DND-41 (cell line): ENCODE measurements at regions not wholly inside any gene's neighbourhood (a gene's known extent, or its start where the extent isn't known, plus 50 kb on each side); places are given as distances from the start of the nearest gene placed in this dataset.

ENCODE experiments used
- ATAC-seq: fragments of 200-7000 bp; cut with Tn5 transposase; 3 replicates; pipeline ENCODE4 v1.9.1; 2021; ENCODE audit warnings: low read depth; ENCODE audit not compliant: insufficient read depth
- DNase-seq: peaks from one replicate; pipeline ENCODE4 v3.0.0-alpha.2; 2020
- H2AFZ ChIP-seq: 2 replicates; pipeline ENCODE4 v1.6.0; 2012; ENCODE audit warnings: low read depth, low read length
- H3K27ac ChIP-seq: 2 replicates; pipeline ENCODE4 v1.5.1; 2012; ENCODE audit warnings: low read length, inconsistent platforms
- H3K27me3 ChIP-seq: fragments of 200-600 bp; sonication (generic); 2 replicates; pipeline ENCODE4 v1.6.0; 2012; ENCODE audit warnings: low read length, mild to moderate bottlenecking, inconsistent platforms; ENCODE audit not compliant: insufficient read depth, poor library complexity
- H3K36me3 ChIP-seq: 2 replicates; pipeline ENCODE4 v1.5.1; 2012; ENCODE audit warnings: low read length, inconsistent platforms; ENCODE audit not compliant: insufficient read depth
- H3K4me1 ChIP-seq: 2 replicates; pipeline ENCODE4 v1.5.1; 2012; ENCODE audit warnings: mild to moderate bottlenecking, low read length; ENCODE audit not compliant: insufficient read depth
- H3K4me2 ChIP-seq: 2 replicates; pipeline ENCODE4 v1.6.0; 2012; ENCODE audit warnings: mild to moderate bottlenecking, moderate library complexity, low read length, inconsistent platforms; ENCODE audit not compliant: insufficient read depth
- H3K4me3 ChIP-seq, 2 experiments: fragments of 200-600 bp in 1 of 2; shearing (Covaris generic) in 1 of 2; 2 replicates each; pipeline ENCODE4 v1.5.1; 2012 to 2016; ENCODE audit warnings: inconsistent platforms in 2 of 2, low read length in 2 of 2, mild to moderate bottlenecking in 2 of 2, low read depth in 1 of 2, moderate library complexity in 1 of 2
- H3K79me2 ChIP-seq: 2 replicates; pipeline ENCODE4 v1.6.0; 2012; ENCODE audit warnings: low read length, inconsistent platforms; ENCODE audit not compliant: insufficient read depth
- H3K9ac ChIP-seq: 2 replicates; pipeline ENCODE4 v1.6.0; 2012; ENCODE audit warnings: low read depth, mild to moderate bottlenecking, inconsistent platforms, low read length, moderate library complexity
- H3K9me3 ChIP-seq: 2 replicates; pipeline ENCODE4 v1.5.1; 2012; ENCODE audit warnings: low read length, moderate library complexity, mild to moderate bottlenecking, inconsistent platforms; ENCODE audit not compliant: insufficient read depth, severe bottlenecking
- H4K20me1 ChIP-seq: 2 replicates; pipeline ENCODE4 v1.6.0; 2012; ENCODE audit warnings: low read length; ENCODE audit not compliant: insufficient read depth
- CTCF ChIP-seq: IDR thresholded peaks from 2 replicates; pipeline ENCODE4 v1.5.1; 2012; ENCODE audit warnings: borderline replicate concordance, low read length, moderate library complexity, mild to moderate bottlenecking; ENCODE audit not compliant: poor library complexity, severe bottlenecking; ENCODE audit errors: extremely low read depth
- EZH2 ChIP-seq: IDR thresholded peaks from 3 replicates; pipeline ENCODE4 v1.6.1; 2012; ENCODE audit warnings: borderline replicate concordance, low read depth, mild to moderate bottlenecking, moderate library complexity, low read length, inconsistent platforms; ENCODE audit not compliant: severe bottlenecking

GRCh38 chr4:187208651-187209050 is 485.0 kb upstream of the FAT1 start:
- no peaks in the 10 kb centered on the region for H3K27me3 ChIP-seq
- no peak overlapping the region for H3K27ac ChIP-seq
- no peaks in the 10 kb centered on the region for H3K36me3 ChIP-seq
- TF ChIP-seq EZH2, result no peak
- TF ChIP-seq CTCF, result no peak
- no peak overlapping the region for H2AFZ ChIP-seq
- H3K4me2 ChIP-seq, result no peak overlapping the region
- H3K9ac ChIP-seq, result no peak overlapping the region
- no peaks in the 10 kb centered on the region for H3K9me3 ChIP-seq
- DNase-seq (no peak), ATAC-seq (no peak)
- H3K4me1 ChIP-seq, result no peaks in the 10 kb centered on the region
- no peaks in the 10 kb centered on the region for H3K79me2 ChIP-seq
- no peak overlapping the region for H3K4me3 ChIP-seq
- no peaks in the 10 kb centered on the region for H4K20me1 ChIP-seq

- DNase-seq (no peak), ATAC-seq (no peak)
- no peaks in the 10 kb centered on the region for H3K36me3 ChIP-seq
Measured at GRCh38 chr4:187209921-187210613, 486.4 kb upstream of the FAT1 start.

GRCh38 chr4:187212446-187213080 is 488.9 kb upstream of the FAT1 start:
- H2AFZ ChIP-seq, result no peak overlapping the region

More at GRCh38 chr4:187209921-187210613, 486.4 kb upstream of the FAT1 start:
- no peaks in the 10 kb centered on the region for H3K4me1 ChIP-seq
- no peaks in the 10 kb centered on the region for H3K79me2 ChIP-seq
- H2AFZ ChIP-seq, result no peak overlapping the region
- no peaks in the 10 kb centered on the region for H3K9me3 ChIP-seq
- H3K4me3 ChIP-seq, result no peak overlapping the region
- no peaks in the 10 kb centered on the region for H3K27me3 ChIP-seq
- no peak overlapping the region for H3K27ac ChIP-seq
- TF ChIP-seq EZH2, result no peak
- no peak for TF ChIP-seq CTCF
- no peaks in the 10 kb centered on the region for H4K20me1 ChIP-seq
- H3K4me2 ChIP-seq, result no peak overlapping the region
- no peak overlapping the region for H3K9ac ChIP-seq

More at GRCh38 chr4:187212446-187213080, 488.9 kb upstream of the FAT1 start:
- Histone ChIP-seq H3K36me3 (no peaks in the 10 kb centered on the region), H3K27ac (no peak overlapping the region), H3K9ac (no peak overlapping the region), H3K79me2 (no peaks in the 10 kb centered on the region), H4K20me1 (no peaks in the 10 kb centered on the region), H3K9me3 (no peaks in the 10 kb centered on the region), H3K27me3 (no peaks in the 10 kb centered on the region), H3K4me2 (no peak overlapping the region), H3K4me1 (no peaks in the 10 kb centered on the region), H3K4me3 (no peak overlapping the region)
- ATAC-seq, result no peak
- DNase-seq, result no peak
- TF ChIP-seq CTCF (no peak), EZH2 (no peak)
